ENCODE measurements at regions not wholly inside any gene's neighbourhood (a gene's known extent, or its start where the extent isn't known, plus 50 kb on each side); places are given as distances from the start of the nearest gene placed in this dataset.
"Not testable (repeated sequence)": the region's sequence is repeated elsewhere in the genome, so short reads cannot be mapped to it uniquely, and the experiment has no call there.

DNA sequence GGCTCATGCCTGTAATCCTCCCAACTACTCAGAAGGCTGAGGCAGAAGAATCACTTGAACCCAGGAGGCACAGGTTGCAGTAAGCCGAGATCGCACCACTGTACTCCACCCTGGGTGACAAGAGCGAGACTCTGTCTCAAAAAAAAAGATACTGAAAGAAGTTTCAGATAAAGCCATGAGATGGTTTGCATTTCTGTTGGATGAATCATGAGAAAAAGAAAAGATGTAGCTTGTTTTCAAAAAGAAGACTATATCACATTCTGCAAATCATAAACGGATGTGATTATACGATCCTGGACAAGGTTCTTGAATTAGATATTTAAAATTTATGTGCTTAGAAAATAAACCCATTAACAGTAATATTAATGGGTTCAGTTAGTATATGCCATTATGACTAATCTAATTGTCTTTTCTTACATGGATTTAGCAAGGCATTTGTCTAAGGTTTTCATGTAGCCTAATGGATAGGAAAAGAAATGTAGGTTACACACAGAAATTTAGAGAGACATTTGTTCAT is 345.9 kb downstream of the SLC7A11 start:
- TF ChIP-seq, protein P1, sequence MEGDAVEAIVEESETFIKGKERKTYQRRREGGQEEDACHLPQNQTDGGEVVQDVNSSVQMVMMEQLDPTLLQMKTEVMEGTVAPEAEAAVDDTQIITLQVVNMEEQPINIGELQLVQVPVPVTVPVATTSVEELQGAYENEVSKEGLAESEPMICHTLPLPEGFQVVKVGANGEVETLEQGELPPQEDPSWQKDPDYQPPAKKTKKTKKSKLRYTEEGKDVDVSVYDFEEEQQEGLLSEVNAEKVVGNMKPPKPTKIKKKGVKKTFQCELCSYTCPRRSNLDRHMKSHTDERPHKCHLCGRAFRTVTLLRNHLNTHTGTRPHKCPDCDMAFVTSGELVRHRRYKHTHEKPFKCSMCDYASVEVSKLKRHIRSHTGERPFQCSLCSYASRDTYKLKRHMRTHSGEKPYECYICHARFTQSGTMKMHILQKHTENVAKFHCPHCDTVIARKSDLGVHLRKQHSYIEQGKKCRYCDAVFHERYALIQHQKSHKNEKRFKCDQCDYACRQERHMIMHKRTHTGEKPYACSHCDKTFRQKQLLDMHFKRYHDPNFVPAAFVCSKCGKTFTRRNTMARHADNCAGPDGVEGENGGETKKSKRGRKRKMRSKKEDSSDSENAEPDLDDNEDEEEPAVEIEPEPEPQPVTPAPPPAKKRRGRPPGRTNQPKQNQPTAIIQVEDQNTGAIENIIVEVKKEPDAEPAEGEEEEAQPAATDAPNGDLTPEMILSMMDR (IDR thresholded peaks at IDR 0.05; ENCODE audit: control insufficient read depth, extremely low read depth, insufficient read depth), result no peak
- no peak overlapping the region for H3K4me3 ChIP-seq (ENCODE audit: low read depth, low read length)
- no peak for DNase-seq (ENCODE audit: low read depth)

DNA sequence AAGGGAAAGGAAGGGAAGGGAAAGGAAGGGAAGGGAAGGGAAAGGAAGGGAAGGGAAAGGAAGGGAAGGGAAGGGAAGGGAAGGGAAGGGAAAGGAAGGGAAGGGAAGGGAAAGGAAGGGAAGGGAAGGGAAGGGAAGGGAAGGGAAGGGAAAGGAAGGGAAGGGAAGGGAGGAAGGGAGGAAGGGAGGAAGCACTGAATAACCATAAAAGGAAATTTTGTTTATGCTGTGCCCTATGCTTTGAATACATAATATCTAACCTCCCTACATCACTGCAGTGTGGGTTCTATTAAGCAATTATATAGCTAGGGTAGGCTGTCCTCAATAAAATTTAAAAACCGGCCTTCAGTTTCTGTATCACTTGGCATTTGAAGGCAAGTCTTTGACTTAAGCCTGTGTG is 346.6 kb downstream of the SLC7A11 start:
- DNase-seq (ENCODE audit: low read depth); H3K4me3 ChIP-seq (ENCODE audit: low read depth, low read length): not testable (repeated sequence)

DNA sequence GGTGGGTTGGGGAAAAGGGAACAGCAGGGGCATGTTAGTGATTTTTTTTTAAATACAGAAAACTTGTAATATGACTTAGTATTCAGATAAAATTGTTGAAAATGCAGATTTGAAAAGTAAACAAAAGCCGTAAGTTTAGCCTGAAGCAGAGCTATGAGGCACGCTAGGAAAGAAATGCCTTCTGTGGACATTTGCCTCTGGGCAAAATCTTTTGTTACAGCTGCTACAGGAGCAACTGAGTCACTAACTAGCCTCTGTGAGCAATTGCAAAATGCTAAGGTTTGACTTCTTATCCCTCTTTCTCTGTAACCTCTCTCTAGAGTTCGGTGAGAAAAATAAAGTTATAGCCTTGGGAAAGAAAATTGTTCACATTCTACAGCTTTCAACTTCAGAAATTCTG is 350.0 kb downstream of the SLC7A11 start:
- H3K4me3 ChIP-seq (ENCODE audit: low read depth, low read length), result no peak overlapping the region

DNA sequence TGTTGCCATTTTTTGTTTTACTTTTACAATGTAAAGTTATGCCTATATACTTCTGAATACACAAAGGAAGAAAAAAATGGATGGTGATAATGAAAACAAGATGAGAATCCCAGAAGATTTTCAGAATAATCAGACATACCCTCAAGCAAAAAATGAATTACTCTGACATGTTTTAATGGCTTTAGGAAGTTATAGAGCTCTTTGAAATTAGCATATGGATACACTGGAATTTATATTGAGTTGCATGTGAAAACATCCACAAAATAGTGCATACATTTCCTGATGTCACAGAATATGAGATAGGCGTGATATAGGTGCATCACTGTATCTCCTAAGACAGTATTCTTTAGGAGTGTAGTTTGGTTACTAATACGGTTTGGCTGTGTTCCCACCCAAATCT is 351.3 kb downstream of the SLC7A11 start:
- no peak overlapping the region for H3K4me3 ChIP-seq (ENCODE audit: low read depth, low read length)
- TF ChIP-seq, protein P1 (IDR thresholded peaks at IDR 0.05; ENCODE audit: control insufficient read depth, extremely low read depth, insufficient read depth), result no peak
- no peak for DNase-seq (ENCODE audit: low read depth)

More for the DNA sequence above, 350.0 kb downstream of the SLC7A11 start:
- no peak for DNase-seq (ENCODE audit: low read depth)
- TF ChIP-seq, protein P1 (IDR thresholded peaks at IDR 0.05; ENCODE audit: control insufficient read depth, extremely low read depth, insufficient read depth), result no peak

DNA sequence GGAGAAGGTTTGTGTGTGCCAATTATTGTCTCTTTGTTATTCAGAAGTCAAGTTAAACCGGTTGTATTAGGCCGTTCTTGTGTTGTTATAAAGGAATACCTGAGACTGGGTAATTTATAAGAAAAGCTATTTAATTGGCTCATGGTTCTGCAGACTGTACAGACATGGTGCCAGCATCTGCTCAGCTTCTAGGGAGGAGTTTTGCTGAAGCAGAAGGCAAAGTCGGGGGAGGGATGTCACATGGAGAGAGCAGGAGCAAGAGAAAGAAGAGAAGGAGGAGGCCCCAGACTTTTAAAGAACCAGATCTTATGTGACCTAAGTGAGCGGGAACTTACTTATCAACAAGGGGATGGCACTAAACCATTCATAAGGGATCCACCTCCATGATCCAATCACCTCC is 349.3 kb upstream of the PCDH18 start:
- TF ChIP-seq, protein P1 (IDR thresholded peaks at IDR 0.05; ENCODE audit: control insufficient read depth, extremely low read depth, insufficient read depth), result no peak
- DNase-seq (ENCODE audit: low read depth), result peak; percentile 48
- H3K4me3 ChIP-seq (ENCODE audit: low read depth, low read length), result no peak overlapping the region

DNA sequence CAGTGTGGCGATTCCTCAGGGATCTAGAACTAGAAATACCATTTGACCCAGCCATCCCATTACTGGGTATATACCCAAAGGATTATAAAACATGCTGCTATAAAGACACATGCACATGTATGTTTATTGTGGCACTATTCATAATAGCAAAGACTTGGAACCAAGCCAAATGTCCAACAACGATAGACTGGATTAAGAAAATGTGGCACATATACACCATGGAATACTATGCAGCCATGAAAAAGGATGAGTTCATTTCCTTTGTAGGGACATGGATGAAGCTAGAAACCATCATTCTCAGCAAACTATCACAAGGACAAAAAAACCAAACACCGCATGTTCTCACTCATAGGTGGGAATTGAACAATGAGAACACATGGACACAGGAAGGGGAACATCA is 335.8 kb upstream of the PCDH18 start:
- not testable (repeated sequence) for DNase-seq (ENCODE audit: low read depth); H3K4me3 ChIP-seq (ENCODE audit: low read depth, low read length)

DNA sequence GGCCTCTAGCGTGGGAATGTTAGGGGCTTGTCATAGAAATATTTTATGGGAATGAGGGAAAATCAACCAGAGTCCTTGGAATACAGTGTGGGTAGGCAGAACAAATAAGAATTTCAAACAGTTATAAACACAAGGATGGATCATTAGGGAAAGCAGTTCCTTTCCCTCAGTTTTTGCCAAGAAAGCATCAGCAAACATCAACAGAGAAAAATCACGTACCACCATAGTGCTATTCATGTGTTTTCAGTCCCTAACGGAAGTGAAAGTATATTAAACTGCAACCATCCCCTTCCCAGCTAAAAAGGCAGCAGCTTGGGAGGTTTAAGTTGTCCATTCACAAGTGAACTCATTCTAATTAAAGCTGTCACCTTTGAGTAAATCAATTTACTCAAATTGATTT is 334.4 kb upstream of the PCDH18 start:
- DNase-seq (ENCODE audit: low read depth), result no peak
- no peak overlapping the region for H3K4me3 ChIP-seq (ENCODE audit: low read depth, low read length)
- TF ChIP-seq, protein P1 (IDR thresholded peaks at IDR 0.05; ENCODE audit: control insufficient read depth, extremely low read depth, insufficient read depth), result no peak

DNA sequence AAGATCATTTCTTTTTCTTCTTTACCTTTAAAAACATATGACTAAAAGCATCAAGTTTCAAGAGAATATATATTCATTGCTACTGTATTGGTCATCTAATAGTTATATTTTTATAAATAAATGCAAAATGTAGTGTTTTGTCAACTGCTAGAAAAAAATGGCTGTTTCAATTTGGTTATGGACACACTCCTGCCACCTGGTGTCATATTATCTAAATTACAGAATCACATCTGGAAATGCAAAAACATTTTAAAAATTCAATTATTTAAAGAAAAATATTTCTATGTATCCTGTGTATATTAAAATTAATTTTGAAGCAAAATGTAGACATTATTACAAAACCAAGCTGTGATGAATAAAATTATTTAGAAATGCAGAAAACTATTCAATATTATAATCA is 329.4 kb upstream of the PCDH18 start:
- H3K4me3 ChIP-seq (ENCODE audit: low read depth, low read length), result no peak overlapping the region
- TF ChIP-seq, protein P1 (IDR thresholded peaks at IDR 0.05; ENCODE audit: control insufficient read depth, extremely low read depth, insufficient read depth), result peak; percentile 41; the same call in 1 of the 2 replicates
- DNase-seq (ENCODE audit: low read depth), result no peak
